SK-N-SH (cell line): ENCODE measurements at regions not wholly inside any gene's neighbourhood (a gene's known extent, or its start where the extent isn't known, plus 50 kb on each side); places are given as distances from the start of the nearest gene placed in this dataset.

Experiments used
- CTCF ChIA-PET: fragments of 300-600, 350-600 bp; formaldehyde crosslinking; extraction: SDS; loops from one replicate; lab custom pipeline; 2021; lab: Yijun Ruan, JAX
- POLR2A ChIA-PET: fragments of 350-600 bp; sonication (Branson Sonifier 250); formaldehyde crosslinking; extraction: SDS; loops from one replicate; lab custom pipeline; 2020; ENCODE audit warnings: antibody characterized with exemption, inconsistent platforms; lab: Yijun Ruan, JAX
- DNase-seq: peaks from one replicate; pipeline ENCODE4 v3.0.0; 2012
- H2AFZ ChIP-seq: fragments of 200-600 bp; sonication (generic); 2 replicates; pipeline ENCODE4 v1.8.1; 2016; ENCODE audit warnings: antibody characterized with exemption, mild to moderate bottlenecking, low read depth
- H3F3A ChIP-seq: fragments of 200-600 bp; sonication (generic); replicated peaks from 2 replicates; pipeline ENCODE3; 2016; ENCODE audit warnings: antibody characterized with exemption, mild to moderate bottlenecking; ENCODE audit not compliant: insufficient read depth
- H3K27ac ChIP-seq, 2 experiments: fragments of 200-500 bp in 1 of 2; fragments of 200-600 bp in 1 of 2; sonication (Bioruptor generic) in 1 of 2; sonication (generic), shearing (Covaris generic) in 1 of 2; 2 replicates each; pipeline versions ENCODE4 v1.5.1 to v1.6.1; 2014 to 2016; ENCODE audit warnings: low read depth in 2 of 2, inconsistent platforms in 1 of 2, low read length in 1 of 2, mild to moderate bottlenecking in 1 of 2, mixed read lengths in 1 of 2
- H3K27me3 ChIP-seq: fragments of 200-600 bp; sonication (generic), shearing (Covaris generic); 2 replicates; pipeline ENCODE4 v1.6.1; 2016; ENCODE audit warnings: mixed run types; ENCODE audit not compliant: insufficient read depth
- H3K36me3 ChIP-seq, 2 experiments: fragments of 200-500 bp in 1 of 2; fragments of 200-600 bp in 1 of 2; sonication (Bioruptor generic) in 1 of 2; sonication (generic) in 1 of 2; replicated peaks in 1 of 2; 2 replicates each; pipeline versions ENCODE3 to v1.5.1; 2014 to 2016; ENCODE audit warnings: low read length in 1 of 2, mild to moderate bottlenecking in 1 of 2; ENCODE audit not compliant: insufficient read depth in 2 of 2, control insufficient read depth in 1 of 2
- H3K4me1 ChIP-seq, 2 experiments: fragments of 200-500 bp in 1 of 2; fragments of 200-600 bp in 1 of 2; sonication (Bioruptor generic) in 1 of 2; sonication (generic), shearing (Covaris generic) in 1 of 2; 2 replicates each; pipeline versions ENCODE4 v1.5.1 to v1.6.1; 2014 to 2016; ENCODE audit warnings: low read depth in 1 of 2, low read length in 1 of 2, mixed run types in 1 of 2; ENCODE audit not compliant: insufficient read depth in 2 of 2, control insufficient read depth in 1 of 2
- H3K4me2 ChIP-seq: fragments of 200-600 bp; sonication (generic), shearing (Covaris generic); 2 replicates; pipeline ENCODE4 v1.6.1; 2017; ENCODE audit warnings: mixed run types
- H3K4me3 ChIP-seq, 2 experiments: fragments of 200-500 bp in 1 of 2; fragments of 200-600 bp in 1 of 2; sonication (Bioruptor generic) in 1 of 2; sonication (generic), shearing (Covaris generic) in 1 of 2; 2 replicates each; pipeline versions ENCODE4 v1.5.1 to v1.8.1; 2014 to 2016; ENCODE audit warnings: low read depth in 2 of 2, inconsistent platforms in 1 of 2, low read length in 1 of 2, mild to moderate bottlenecking in 1 of 2, mixed read lengths in 1 of 2, moderate library complexity in 1 of 2
- H3K79me2 ChIP-seq: fragments of 200-600 bp; sonication (generic); 2 replicates; pipeline ENCODE4 v1.8.1; 2017; ENCODE audit warnings: mild to moderate bottlenecking; ENCODE audit not compliant: insufficient read depth
- H3K9ac ChIP-seq: fragments of 200-600 bp; sonication (generic); 2 replicates; pipeline ENCODE4 v1.6.1; 2017; ENCODE audit warnings: mixed run types
- H3K9me2 ChIP-seq: fragments of 200-600 bp; sonication (generic); 2 replicates; pipeline ENCODE4 v1.6.1; 2017; ENCODE audit warnings: mixed run types
- H3K9me3 ChIP-seq: fragments of 200-600 bp; sonication (generic); 2 replicates; pipeline ENCODE4 v1.6.1; 2017; ENCODE audit warnings: mixed run types, mild to moderate bottlenecking, moderate library complexity
- H4K20me1 ChIP-seq: fragments of 200-600 bp; sonication (generic); 2 replicates; pipeline ENCODE4 v1.6.1; 2017; ENCODE audit warnings: mild to moderate bottlenecking, mixed run types; ENCODE audit not compliant: insufficient read depth
- ELF1 ChIP-seq: IDR thresholded peaks from 2 replicates; pipeline ENCODE4 v1.4.0; 2012
- EP300 ChIP-seq, 2 experiments: IDR thresholded peaks; 2 replicates each; pipeline versions ENCODE4 v1.4.0 to v1.6.1; 2012; ENCODE audit warnings: borderline replicate concordance in 1 of 2, low read depth in 1 of 2, low read length in 1 of 2
- EZH2phosphoT487 ChIP-seq: fragments of 200-600 bp; sonication (generic); IDR thresholded peaks from 2 replicates; pipeline ENCODE4 v1.6.1; 2017; ENCODE audit warnings: low read depth, mixed run types, mild to moderate bottlenecking, antibody characterized with exemption, moderate library complexity, borderline replicate concordance
- FOSL2 ChIP-seq: IDR thresholded peaks from 2 replicates; pipeline ENCODE4 v1.4.0; 2012; ENCODE audit warnings: low read depth, mild to moderate bottlenecking, moderate library complexity, borderline replicate concordance
- GABPA ChIP-seq: IDR thresholded peaks from 2 replicates; pipeline ENCODE4 v1.4.0; 2012; ENCODE audit warnings: low read depth, mild to moderate bottlenecking
- JUND ChIP-seq: IDR thresholded peaks from 2 replicates; pipeline ENCODE4 v1.4.0; 2012
- MXI1 ChIP-seq: IDR thresholded peaks from 2 replicates; pipeline ENCODE4 v1.6.1; 2012; ENCODE audit warnings: mild to moderate bottlenecking, low read depth, low read length, improper control_type of control experiment
- POLR2AphosphoS5 ChIP-seq: IDR thresholded peaks from 2 replicates; pipeline ENCODE4 v1.6.1; 2012; ENCODE audit warnings: low read depth, low read length
- RAD21 ChIP-seq: IDR thresholded peaks from 2 replicates; pipeline ENCODE4 v1.6.1; 2012; ENCODE audit warnings: mild to moderate bottlenecking, low read length
- RCOR1 ChIP-seq: fragments of 150-350 bp; IDR thresholded peaks from 2 replicates; pipeline ENCODE4 v1.6.1; 2017; ENCODE audit warnings: antibody characterized with exemption, low read length
- RFX5 ChIP-seq: IDR thresholded peaks from 2 replicates; pipeline ENCODE4 v1.6.1; 2012; ENCODE audit warnings: mild to moderate bottlenecking, improper control_type of control experiment, low read length
- RXRA ChIP-seq: IDR thresholded peaks from 2 replicates; pipeline ENCODE4 v1.4.0; 2012; ENCODE audit warnings: low read depth, mild to moderate bottlenecking, borderline replicate concordance
- WGBS: methylation state at CpG from one replicate; pipeline ENCODE4 v1.1.6; 2017; ENCODE audit warnings: low lambda C conversion rate; 5-methylcytosine and 5-hydroxymethylcytosine counted together
- TF ChIP-seq, protein P1 (sequence below): fragments of 150-350 bp; IDR thresholded peaks from 2 replicates; pipeline ENCODE4 v1.6.1; 2016; ENCODE audit warnings: mild to moderate bottlenecking, low read depth, low read length
- TF ChIP-seq, protein P2 (sequence below): IDR thresholded peaks from 2 replicates; pipeline ENCODE4 v1.6.1; 2012; ENCODE audit warnings: mild to moderate bottlenecking, low read depth, low read length, moderate library complexity
- TF ChIP-seq, protein P3 (sequence below): IDR thresholded peaks from 2 replicates; pipeline ENCODE4 v1.4.0; 2012; ENCODE audit warnings: low read depth
- TF ChIP-seq, protein P4 (sequence below): IDR thresholded peaks from 2 replicates; pipeline ENCODE4 v1.4.0; 2012; ENCODE audit warnings: low read depth, borderline replicate concordance

DNA sequence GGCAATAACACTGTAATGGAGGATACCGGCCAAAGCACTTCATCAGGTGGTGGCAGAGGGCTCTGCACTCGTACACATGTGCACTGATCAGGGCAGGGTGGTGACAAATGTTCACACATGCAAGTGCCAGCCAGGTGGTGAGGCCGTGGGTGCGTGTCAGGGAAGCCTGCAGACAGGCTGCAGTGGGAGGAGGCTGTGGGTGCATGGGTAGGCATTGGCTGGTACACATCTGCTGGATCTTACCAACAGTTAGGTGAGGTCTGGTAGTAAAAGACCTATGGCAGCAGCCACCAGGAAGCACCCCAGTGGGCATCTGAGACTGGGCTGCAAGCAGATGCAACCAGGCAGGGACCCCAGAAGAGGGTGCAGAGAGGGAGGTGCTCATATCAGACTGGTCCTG, 65.3 kb downstream of the PDE6H start:
- H3K4me1 ChIP-seq: no peaks in the 10 kb centered on the region
- H3K4me3 ChIP-seq: no peak overlapping the region
- peaks cover 4% of the 10 kb centered on the region; the same call in 1 of the 2 replicates for H3K27me3 ChIP-seq
- H3K79me2 ChIP-seq: no peaks in the 10 kb centered on the region
- no peaks in the 10 kb centered on the region for H4K20me1 ChIP-seq
- H3F3A ChIP-seq: no peaks in the 10 kb centered on the region
- TF ChIP-seq RAD21 (no peak), POLR2AphosphoS5 (no peak), JUND (no peak), MXI1 (no peak), EZH2phosphoT487 (no peak), RCOR1 (no peak), RXRA (no peak)
- TF ChIP-seq, protein P1, sequence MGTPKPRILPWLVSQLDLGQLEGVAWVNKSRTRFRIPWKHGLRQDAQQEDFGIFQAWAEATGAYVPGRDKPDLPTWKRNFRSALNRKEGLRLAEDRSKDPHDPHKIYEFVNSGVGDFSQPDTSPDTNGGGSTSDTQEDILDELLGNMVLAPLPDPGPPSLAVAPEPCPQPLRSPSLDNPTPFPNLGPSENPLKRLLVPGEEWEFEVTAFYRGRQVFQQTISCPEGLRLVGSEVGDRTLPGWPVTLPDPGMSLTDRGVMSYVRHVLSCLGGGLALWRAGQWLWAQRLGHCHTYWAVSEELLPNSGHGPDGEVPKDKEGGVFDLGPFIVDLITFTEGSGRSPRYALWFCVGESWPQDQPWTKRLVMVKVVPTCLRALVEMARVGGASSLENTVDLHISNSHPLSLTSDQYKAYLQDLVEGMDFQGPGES: no peak
- no peaks in the 10 kb centered on the region for H3K36me3 ChIP-seq
- no peak overlapping the region for H3K27ac ChIP-seq
- ChIA-PET POLR2A (no interaction called here), CTCF (interaction anchor here (1.2 kb wide), 1 partner anchor 184 kb away, joined by 3 read pairs; the partner anchor contains the start of gene RERG)
- H3K9me3 ChIP-seq: no peaks in the 10 kb centered on the region
- no peaks in the 10 kb centered on the region for H3K9me2 ChIP-seq
- H3K9ac ChIP-seq: no peak overlapping the region
- H2AFZ ChIP-seq: no peak overlapping the region
- 5% methylated on average over 4 of the region's 4 CpGs for WGBS
- no peak for DNase-seq
- no peak overlapping the region for H3K4me2 ChIP-seq

DNA sequence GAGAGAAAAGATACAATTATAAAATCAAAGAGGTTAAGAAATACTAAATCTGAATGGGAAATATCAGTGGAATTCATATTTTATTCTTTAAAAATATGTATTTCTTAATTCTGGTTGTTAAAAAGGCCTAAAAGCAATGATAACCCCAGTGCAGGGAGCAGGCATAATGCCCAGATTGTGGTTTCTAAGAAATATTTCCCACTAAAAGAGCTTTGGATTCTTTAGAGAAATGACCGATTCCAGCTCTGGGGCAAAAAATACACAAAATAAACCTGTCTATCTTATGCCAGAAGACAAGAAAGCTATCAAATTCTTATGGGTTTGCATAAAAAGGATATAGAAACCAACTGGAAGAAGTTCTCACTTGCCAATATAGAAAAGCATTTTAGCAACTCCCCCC, 71.6 kb downstream of the PDE6H start:
- 7% methylated on average over 1 of the region's 1 CpG for WGBS
- Histone ChIP-seq H3F3A (peaks cover 3% of the 10 kb centered on the region), H3K4me1 (no peaks in the 10 kb centered on the region), H3K9me2 (no peaks in the 10 kb centered on the region), H3K79me2 (no peaks in the 10 kb centered on the region), H3K27me3 (no peaks in the 10 kb centered on the region; the same call in 1 of the 2 replicates), H3K36me3 (no peaks in the 10 kb centered on the region), H4K20me1 (no peaks in the 10 kb centered on the region), H3K9me3 (no peaks in the 10 kb centered on the region), H3K9ac (no peak overlapping the region), H3K4me2 (no peak overlapping the region), H2AFZ (no peak overlapping the region), H3K27ac (no peak overlapping the region), H3K4me3 (no peak overlapping the region)
- ChIA-PET POLR2A (no interaction called here), CTCF (no interaction called here)
- DNase-seq: no peak
- TF ChIP-seq, protein P2, sequence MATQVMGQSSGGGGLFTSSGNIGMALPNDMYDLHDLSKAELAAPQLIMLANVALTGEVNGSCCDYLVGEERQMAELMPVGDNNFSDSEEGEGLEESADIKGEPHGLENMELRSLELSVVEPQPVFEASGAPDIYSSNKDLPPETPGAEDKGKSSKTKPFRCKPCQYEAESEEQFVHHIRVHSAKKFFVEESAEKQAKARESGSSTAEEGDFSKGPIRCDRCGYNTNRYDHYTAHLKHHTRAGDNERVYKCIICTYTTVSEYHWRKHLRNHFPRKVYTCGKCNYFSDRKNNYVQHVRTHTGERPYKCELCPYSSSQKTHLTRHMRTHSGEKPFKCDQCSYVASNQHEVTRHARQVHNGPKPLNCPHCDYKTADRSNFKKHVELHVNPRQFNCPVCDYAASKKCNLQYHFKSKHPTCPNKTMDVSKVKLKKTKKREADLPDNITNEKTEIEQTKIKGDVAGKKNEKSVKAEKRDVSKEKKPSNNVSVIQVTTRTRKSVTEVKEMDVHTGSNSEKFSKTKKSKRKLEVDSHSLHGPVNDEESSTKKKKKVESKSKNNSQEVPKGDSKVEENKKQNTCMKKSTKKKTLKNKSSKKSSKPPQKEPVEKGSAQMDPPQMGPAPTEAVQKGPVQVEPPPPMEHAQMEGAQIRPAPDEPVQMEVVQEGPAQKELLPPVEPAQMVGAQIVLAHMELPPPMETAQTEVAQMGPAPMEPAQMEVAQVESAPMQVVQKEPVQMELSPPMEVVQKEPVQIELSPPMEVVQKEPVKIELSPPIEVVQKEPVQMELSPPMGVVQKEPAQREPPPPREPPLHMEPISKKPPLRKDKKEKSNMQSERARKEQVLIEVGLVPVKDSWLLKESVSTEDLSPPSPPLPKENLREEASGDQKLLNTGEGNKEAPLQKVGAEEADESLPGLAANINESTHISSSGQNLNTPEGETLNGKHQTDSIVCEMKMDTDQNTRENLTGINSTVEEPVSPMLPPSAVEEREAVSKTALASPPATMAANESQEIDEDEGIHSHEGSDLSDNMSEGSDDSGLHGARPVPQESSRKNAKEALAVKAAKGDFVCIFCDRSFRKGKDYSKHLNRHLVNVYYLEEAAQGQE: no peak
- TF ChIP-seq RAD21 (no peak), RFX5 (no peak), RCOR1 (no peak), GABPA (no peak), EP300 (IDR thresholded peaks at IDR 0.05; ENCODE audit: borderline replicate concordance in 1 of 2, low read depth in 1 of 2, low read length in 1 of 2) (no peak), FOSL2 (no peak), ELF1 (no peak)
- TF ChIP-seq, protein P3, sequence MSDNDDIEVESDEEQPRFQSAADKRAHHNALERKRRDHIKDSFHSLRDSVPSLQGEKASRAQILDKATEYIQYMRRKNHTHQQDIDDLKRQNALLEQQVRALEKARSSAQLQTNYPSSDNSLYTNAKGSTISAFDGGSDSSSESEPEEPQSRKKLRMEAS: no peak
- TF ChIP-seq, protein P4, sequence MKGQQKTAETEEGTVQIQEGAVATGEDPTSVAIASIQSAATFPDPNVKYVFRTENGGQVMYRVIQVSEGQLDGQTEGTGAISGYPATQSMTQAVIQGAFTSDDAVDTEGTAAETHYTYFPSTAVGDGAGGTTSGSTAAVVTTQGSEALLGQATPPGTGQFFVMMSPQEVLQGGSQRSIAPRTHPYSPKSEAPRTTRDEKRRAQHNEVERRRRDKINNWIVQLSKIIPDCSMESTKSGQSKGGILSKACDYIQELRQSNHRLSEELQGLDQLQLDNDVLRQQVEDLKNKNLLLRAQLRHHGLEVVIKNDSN: no peak
